ENCODE measurements at regions not wholly inside any gene's neighbourhood (a gene's known extent, or its start where the extent isn't known, plus 50 kb on each side); places are given as distances from the start of the nearest gene placed in this dataset.
A peak's percentile ranks its signal among the peaks of the same experiment; 100 is the strongest.

- TF ChIP-seq CTCF (IDR thresholded peaks at IDR 0.05; ENCODE audit: low read depth, low read length) = no peak
- no peak for DNase-seq (ENCODE audit: extremely low read depth, low read depth)
Observed at GRCh38 chr21:31583498-31583897, 76.0 kb upstream of the SOD1 start.

- DNase-seq (ENCODE audit: extremely low read depth, low read depth) = peak; percentile 7
Observed at GRCh38 chr21:31580866-31581276, 78.6 kb upstream of the SOD1 start.

GRCh38 chr21:31577271-31577670 is 82.2 kb upstream of the SOD1 start:
- TF ChIP-seq CTCF (IDR thresholded peaks at IDR 0.05; ENCODE audit: low read depth, low read length) = no peak
- no peak for DNase-seq (ENCODE audit: extremely low read depth, low read depth)

More at GRCh38 chr21:31580866-31581276, 78.6 kb upstream of the SOD1 start:
- peak; percentile 90 for TF ChIP-seq CTCF (IDR thresholded peaks at IDR 0.05; ENCODE audit: low read depth, low read length)

DNA sequence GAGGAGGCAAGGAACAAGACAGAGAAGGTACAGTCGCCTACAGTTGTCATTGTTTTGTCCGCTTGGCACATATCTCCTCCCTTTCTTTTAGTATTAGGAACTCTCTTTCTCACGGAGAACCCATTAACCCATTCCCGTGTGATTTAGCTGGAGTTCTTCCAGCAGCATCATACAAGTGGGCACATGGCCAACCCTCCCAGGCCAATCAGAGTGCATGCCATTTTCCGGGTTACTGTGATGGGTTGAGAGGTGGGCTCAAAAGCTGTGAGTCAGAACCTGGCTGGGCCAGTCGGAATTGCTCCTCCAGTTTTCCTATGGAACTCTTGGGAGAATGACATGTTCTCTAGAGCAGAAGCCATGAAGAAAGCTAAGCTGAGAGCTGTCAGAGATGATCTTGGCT is 83.1 kb upstream of the SOD1 start:
- TF ChIP-seq CTCF (IDR thresholded peaks at IDR 0.05; ENCODE audit: low read depth, low read length) = no peak
- DNase-seq (ENCODE audit: extremely low read depth, low read depth) = no peak

DNA sequence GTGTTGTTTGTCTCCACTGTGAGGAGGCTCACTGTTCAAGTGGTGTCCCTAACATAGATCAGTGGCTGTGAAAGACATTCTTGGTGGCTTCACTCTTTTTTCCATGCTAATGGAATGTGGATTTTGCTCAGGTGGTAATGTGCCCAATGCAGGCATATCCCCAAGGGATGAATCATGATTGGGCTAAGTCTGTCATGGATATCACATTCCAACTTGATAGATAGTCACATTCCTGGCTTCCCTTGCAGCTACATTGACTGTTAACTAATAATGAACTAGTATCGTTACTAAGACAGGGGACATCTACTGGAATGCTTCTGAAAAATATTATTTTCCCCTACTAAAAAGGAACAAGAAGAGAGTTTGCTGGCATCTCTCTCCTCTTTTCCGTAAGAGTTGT is 86.3 kb upstream of the SOD1 start:
- no peak for DNase-seq (ENCODE audit: extremely low read depth, low read depth)
- TF ChIP-seq CTCF (IDR thresholded peaks at IDR 0.05; ENCODE audit: low read depth, low read length) = no peak

DNA sequence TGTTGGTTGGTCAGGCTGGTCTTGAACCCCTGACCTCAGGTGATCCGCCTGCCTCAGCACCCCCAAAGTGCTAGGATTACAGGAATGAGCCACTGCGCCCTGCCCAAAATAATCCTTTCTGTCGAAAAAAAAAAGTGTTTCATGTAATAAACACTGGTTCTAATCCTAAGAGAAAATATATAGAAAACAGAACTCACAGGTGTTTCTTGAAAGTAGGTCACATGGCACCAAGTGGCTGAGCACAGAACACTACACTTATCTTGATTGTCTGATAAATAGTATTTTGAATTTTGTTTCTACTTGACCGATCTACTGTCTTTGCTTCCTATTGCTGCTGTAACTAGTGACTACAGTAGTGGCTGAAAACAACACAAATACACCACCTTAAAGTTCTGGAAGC is 87.6 kb upstream of the SOD1 start:
- TF ChIP-seq CTCF (IDR thresholded peaks at IDR 0.05; ENCODE audit: low read depth, low read length) = no peak
- DNase-seq (ENCODE audit: extremely low read depth, low read depth) = no peak

DNA sequence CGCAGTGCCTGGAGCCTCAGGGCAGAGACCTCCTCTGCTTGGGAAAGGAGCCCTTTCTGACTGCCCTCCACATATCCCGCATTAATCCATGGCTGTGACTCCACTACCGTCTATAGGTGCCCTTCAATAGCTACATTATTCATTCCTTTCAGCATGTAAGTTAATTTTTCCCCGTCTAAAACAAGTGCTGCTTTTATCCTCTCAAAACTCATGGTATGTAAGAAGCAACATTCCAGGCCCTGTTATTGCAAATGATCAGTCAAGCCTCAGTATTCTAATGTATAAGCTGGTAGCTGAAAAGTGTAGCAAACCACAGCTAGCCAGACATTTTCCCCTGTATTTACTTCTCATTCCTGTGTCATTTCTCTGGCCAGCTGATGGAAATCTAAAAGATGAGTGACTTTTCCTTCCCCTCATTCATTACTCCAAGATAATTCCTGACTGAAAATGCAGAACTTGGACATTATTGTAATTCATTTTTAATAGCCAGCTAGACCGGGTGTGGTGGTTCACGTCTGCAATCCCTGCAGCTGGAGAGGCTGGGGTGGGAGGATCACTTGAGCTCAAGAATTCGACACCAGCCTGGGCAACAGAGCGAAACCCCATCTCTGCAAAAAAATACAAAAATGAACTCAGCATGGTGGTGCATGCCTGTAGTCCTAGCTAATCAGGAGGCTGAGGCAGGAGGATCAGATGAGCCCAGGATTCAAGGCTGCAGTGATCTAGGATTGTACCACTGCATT is 88.5 kb upstream of the SOD1 start:
- no peak for TF ChIP-seq CTCF (IDR thresholded peaks at IDR 0.05; ENCODE audit: low read depth, low read length)
- no peak for DNase-seq (ENCODE audit: extremely low read depth, low read depth)
